Endodermal cell (in vitro differentiated cells): ENCODE measurements at regions not wholly inside any gene's neighbourhood (a gene's known extent, or its start where the extent isn't known, plus 50 kb on each side); places are given as distances from the start of the nearest gene placed in this dataset.

Experiments used
- DNase-seq: peaks from one replicate; pipeline ENCODE4 v3.0.0-alpha.2; 2017
- H3K27ac ChIP-seq: 2 replicates; pipeline ENCODE4 v1.5.1; 2013; ENCODE audit warnings: mild to moderate bottlenecking, low read depth, low read length, moderate library complexity
- H3K27me3 ChIP-seq: 2 replicates; pipeline ENCODE4 v1.6.1; 2013; ENCODE audit warnings: mild to moderate bottlenecking, low read length, moderate library complexity; ENCODE audit not compliant: insufficient read depth, control insufficient read depth, poor library complexity, severe bottlenecking
- H3K36me3 ChIP-seq: 2 replicates; pipeline ENCODE4 v1.7.0; 2013; ENCODE audit warnings: mild to moderate bottlenecking, low read length, moderate library complexity; ENCODE audit not compliant: control insufficient read depth, insufficient read depth
- H3K4me1 ChIP-seq: one replicate; pipeline ENCODE4 v1.7.0; 2013; ENCODE audit warnings: low read length; ENCODE audit not compliant: control insufficient read depth, insufficient read depth
- H3K4me3 ChIP-seq: 2 replicates; pipeline ENCODE4 v1.5.1; 2013; ENCODE audit warnings: mild to moderate bottlenecking, low read length, moderate library complexity
- H3K9ac ChIP-seq: 2 replicates; pipeline ENCODE4 v1.6.1; 2013; ENCODE audit warnings: mild to moderate bottlenecking, low read length, moderate library complexity; ENCODE audit not compliant: poor library complexity, severe bottlenecking; ENCODE audit errors: extremely low read depth
- H3K9me3 ChIP-seq: 2 replicates; pipeline ENCODE4 v1.6.1; 2013; ENCODE audit warnings: mild to moderate bottlenecking, low read length, moderate library complexity; ENCODE audit not compliant: control insufficient read depth
- H3K27ac Mint-ChIP-seq: 2 replicates; pipeline ENCODE4 v1.8.0; 2020; ENCODE audit warnings: mixed read lengths
- H3K27me3 Mint-ChIP-seq: 2 replicates; pipeline ENCODE4 v1.8.0; 2021; ENCODE audit warnings: mild to moderate bottlenecking, mixed read lengths; ENCODE audit not compliant: insufficient read depth
- H3K36me3 Mint-ChIP-seq: 2 replicates; pipeline ENCODE4 v1.8.0; 2020; ENCODE audit warnings: low read depth, mixed read lengths
- H3K4me1 Mint-ChIP-seq: 2 replicates; pipeline ENCODE4 v1.8.0; 2020; ENCODE audit warnings: mixed read lengths
- H3K4me3 Mint-ChIP-seq: 2 replicates; pipeline ENCODE4 v1.8.0; 2020; ENCODE audit warnings: mild to moderate bottlenecking, moderate library complexity, mixed read lengths
- H3K9me3 Mint-ChIP-seq: 2 replicates; pipeline ENCODE4 v1.8.0; 2020; ENCODE audit warnings: mild to moderate bottlenecking, mixed read lengths
- WGBS, 2 experiments: methylation state at CpG; one replicate each; pipeline versions ENCODE4 v1.1.5 to v1.1.7; 2013; ENCODE audit warnings: missing lambda C conversion rate in 2 of 2, mixed read lengths in 1 of 2; ENCODE audit not compliant: insufficient coverage in 1 of 2, insufficient read length in 1 of 2; 5-methylcytosine and 5-hydroxymethylcytosine counted together
- TF ChIP-seq, protein P1 (sequence below): fragments of 200-600 bp; sonication (generic); conservative IDR thresholded peaks from 2 replicates; pipeline ENCODE4 v1.5.0; 2021; ENCODE audit warnings: antibody characterized with exemption, mild to moderate bottlenecking

- TF ChIP-seq, protein P1, sequence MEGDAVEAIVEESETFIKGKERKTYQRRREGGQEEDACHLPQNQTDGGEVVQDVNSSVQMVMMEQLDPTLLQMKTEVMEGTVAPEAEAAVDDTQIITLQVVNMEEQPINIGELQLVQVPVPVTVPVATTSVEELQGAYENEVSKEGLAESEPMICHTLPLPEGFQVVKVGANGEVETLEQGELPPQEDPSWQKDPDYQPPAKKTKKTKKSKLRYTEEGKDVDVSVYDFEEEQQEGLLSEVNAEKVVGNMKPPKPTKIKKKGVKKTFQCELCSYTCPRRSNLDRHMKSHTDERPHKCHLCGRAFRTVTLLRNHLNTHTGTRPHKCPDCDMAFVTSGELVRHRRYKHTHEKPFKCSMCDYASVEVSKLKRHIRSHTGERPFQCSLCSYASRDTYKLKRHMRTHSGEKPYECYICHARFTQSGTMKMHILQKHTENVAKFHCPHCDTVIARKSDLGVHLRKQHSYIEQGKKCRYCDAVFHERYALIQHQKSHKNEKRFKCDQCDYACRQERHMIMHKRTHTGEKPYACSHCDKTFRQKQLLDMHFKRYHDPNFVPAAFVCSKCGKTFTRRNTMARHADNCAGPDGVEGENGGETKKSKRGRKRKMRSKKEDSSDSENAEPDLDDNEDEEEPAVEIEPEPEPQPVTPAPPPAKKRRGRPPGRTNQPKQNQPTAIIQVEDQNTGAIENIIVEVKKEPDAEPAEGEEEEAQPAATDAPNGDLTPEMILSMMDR: no peak
- Mint-ChIP-seq H3K27ac (no peak overlapping the region), H3K36me3 (no peaks in the 10 kb centered on the region), H3K4me3 (no peak overlapping the region), H3K27me3 (peaks cover 19% of the 10 kb centered on the region), H3K9me3 (peaks cover 27% of the 10 kb centered on the region), H3K4me1 (peaks cover 12% of the 10 kb centered on the region)
- H3K27ac ChIP-seq: no peak overlapping the region
- H3K9me3 ChIP-seq: peaks cover 36% of the 10 kb centered on the region
- no peak overlapping the region for H3K4me3 ChIP-seq
- no peak for DNase-seq
- no peaks in the 10 kb centered on the region for H3K36me3 ChIP-seq
- no peak overlapping the region for H3K9ac ChIP-seq
- no peaks in the 10 kb centered on the region for H3K27me3 ChIP-seq
- no peaks in the 10 kb centered on the region for H3K4me1 ChIP-seq
- WGBS, 2 experiments: 0 to 2% methylated on average over 2 of the region's 2 CpGs
Measured at GRCh38 chr6:145497006-145497405, 238.3 kb downstream of the EPM2A start.

DNA sequence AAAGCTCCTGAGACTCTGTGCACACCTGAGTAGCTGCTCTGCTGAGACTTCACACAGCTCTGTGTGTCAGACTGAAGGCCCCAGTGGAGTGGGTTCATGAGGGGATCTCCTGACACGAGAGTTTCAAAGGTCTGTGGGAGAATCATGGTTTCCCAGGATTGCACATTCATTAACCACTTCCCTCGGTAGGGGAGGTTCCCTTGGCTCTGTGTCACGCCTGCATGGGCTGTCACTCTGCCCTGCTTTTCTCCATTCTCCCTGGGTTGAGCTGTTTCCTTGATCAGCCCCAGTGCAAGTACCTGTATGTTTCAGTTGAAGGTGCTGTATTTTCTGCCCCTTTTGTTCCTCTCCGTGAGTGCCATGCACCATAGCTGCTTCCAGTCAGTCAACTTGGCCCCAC lies 236.9 kb downstream of the EPM2A start:
- H3K27me3 Mint-ChIP-seq: peaks cover 13% of the 10 kb centered on the region
- no peaks in the 10 kb centered on the region for H3K36me3 Mint-ChIP-seq
- Histone ChIP-seq H3K4me1 (no peaks in the 10 kb centered on the region), H3K27ac (no peak overlapping the region), H3K9ac (no peak overlapping the region), H3K27me3 (no peaks in the 10 kb centered on the region), H3K9me3 (peaks cover 29% of the 10 kb centered on the region), H3K4me3 (no peak overlapping the region), H3K36me3 (no peaks in the 10 kb centered on the region)
- TF ChIP-seq, protein P1: no peak
- no peak overlapping the region for H3K27ac Mint-ChIP-seq
- no peak for DNase-seq
- peaks cover 24% of the 10 kb centered on the region for H3K9me3 Mint-ChIP-seq
- 92 to 100% methylated on average over 1 to 4 of the region's 4 CpGs for WGBS, 2 experiments
- H3K4me1 Mint-ChIP-seq: peaks cover 5% of the 10 kb centered on the region
- no peak overlapping the region for H3K4me3 Mint-ChIP-seq

DNA sequence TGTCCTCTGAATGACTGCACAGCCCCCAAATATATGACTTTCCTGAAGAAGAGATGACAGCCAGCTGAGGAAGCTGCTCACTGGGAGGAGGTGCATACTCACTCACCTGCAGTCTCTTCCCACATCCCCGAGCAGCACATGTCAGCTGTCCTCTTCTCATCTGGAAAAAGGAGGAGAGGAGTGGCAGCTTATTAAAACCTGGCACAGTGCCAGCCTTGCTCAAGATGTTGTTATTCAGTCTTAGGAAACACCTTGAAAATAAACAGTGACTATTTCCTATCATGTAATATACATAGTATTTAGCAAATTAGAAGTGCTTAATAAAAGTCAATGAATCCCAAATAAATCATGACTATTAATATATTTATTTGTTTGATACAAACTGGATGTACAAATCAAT lies 232.9 kb downstream of the EPM2A start:
- no peaks in the 10 kb centered on the region for H3K36me3 ChIP-seq
- Mint-ChIP-seq H3K4me1 (peaks cover 5% of the 10 kb centered on the region), H3K4me3 (no peak overlapping the region), H3K27ac (no peak overlapping the region), H3K27me3 (peaks cover 7% of the 10 kb centered on the region), H3K36me3 (no peaks in the 10 kb centered on the region), H3K9me3 (peaks cover 4% of the 10 kb centered on the region)
- DNase-seq: no peak
- H3K9ac ChIP-seq: no peak overlapping the region
- TF ChIP-seq, protein P1: no peak
- no peak overlapping the region for H3K4me3 ChIP-seq
- H3K9me3 ChIP-seq: no peaks in the 10 kb centered on the region
- no peaks in the 10 kb centered on the region for H3K4me1 ChIP-seq
- no peaks in the 10 kb centered on the region for H3K27me3 ChIP-seq
- 94% methylated on average over 1 of the region's 1 CpG; no CpG with 5 or more reads in 1 of the 2 experiments for WGBS, 2 experiments
- no peak overlapping the region for H3K27ac ChIP-seq
